ENCODE measurements at regions not wholly inside any gene's neighbourhood (a gene's known extent, or its start where the extent isn't known, plus 50 kb on each side); places are given as distances from the start of the nearest gene placed in this dataset.

GRCh38 chr2:22810602-22811001 is 574.4 kb upstream of the KLHL29 start:
- dilution Hi-C loops (cut with HindIII; ENCODE audit: low sequenced_read_pairs, unreplicated experiment): no loop called here
- no CpG with 5 or more reads among the region's 2 CpGs for WGBS, 2 experiments (ENCODE audit: extremely low coverage in 2 of 2, insufficient read length in 1 of 2)
- DNase-seq: no peak

More at GRCh38 chr2:22810602-22811001, 574.4 kb upstream of the KLHL29 start:
- no peaks in the 10 kb centered on the region for H4K20me1 ChIP-seq (ENCODE audit: insufficient read depth, low read length)
- no peaks in the 10 kb centered on the region for H3K36me3 ChIP-seq (ENCODE audit: control insufficient read depth, insufficient read depth, low read length)
- ChIA-PET CTCF (no interaction called here), POLR2A (ENCODE audit: unreplicated experiment) (no interaction called here)
- no peak overlapping the region for H2AK5ac ChIP-seq (ENCODE audit: low read depth, low read length)
- no peak overlapping the region for H2BK120ac ChIP-seq (ENCODE audit: low read depth, low read length)
- no peak overlapping the region for H3K27ac ChIP-seq (ENCODE audit: insufficient read depth, low read length)
- no peak overlapping the region for H3K9ac ChIP-seq (ENCODE audit: low read depth, low read length)
- H3K4me2 ChIP-seq (ENCODE audit: low read depth, low read length): no peak overlapping the region
- H3K56ac ChIP-seq (ENCODE audit: extremely low read depth, insufficient read depth, low read length): no peak overlapping the region
- in situ Hi-C loops (cut with MboI; ENCODE audit: low sequenced_read_pairs): no loop called here
- no peak overlapping the region for H3K4me3 ChIP-seq (ENCODE audit: insufficient read depth, low read depth, low read length)
- H3K27me3 ChIP-seq (ENCODE audit: control insufficient read depth, insufficient read depth, low read length): no peaks in the 10 kb centered on the region
- TF ChIP-seq MAFK (IDR thresholded peaks at IDR 0.05; ENCODE audit: low read depth, low read length) (no peak), NFE2L2 (IDR thresholded peaks at IDR 0.05; ENCODE audit: low read depth, low read length) (no peak), SMC3 (IDR thresholded peaks at IDR 0.05; ENCODE audit: low read depth, low read length) (no peak)
- H3K9me1 ChIP-seq (ENCODE audit: insufficient read depth, low read length): no peaks in the 10 kb centered on the region
- H4K8ac ChIP-seq (ENCODE audit: low read depth in 2 of 2, low read length in 2 of 2): no peak overlapping the region
- ATAC-seq (ENCODE audit: low read depth): no peak
- intact Hi-C loops (cut with micrococcal nuclease): no loop called here
- no peak overlapping the region for H3K23ac ChIP-seq (ENCODE audit: low read depth, low read length)
- no peak overlapping the region for H2BK5ac ChIP-seq (ENCODE audit: low read depth, low read length, poor library complexity, severe bottlenecking)
- BruUV-seq (replicated peaks): no TSS peak
- no peak overlapping the region for H2AFZ ChIP-seq (replicated peaks; ENCODE audit: low read length, poor library complexity)
- H3K4me1 ChIP-seq (ENCODE audit: control insufficient read depth, insufficient read depth, low read length): no peaks in the 10 kb centered on the region
- no peak overlapping the region for H2BK15ac ChIP-seq (ENCODE audit: low read depth, low read length)
- H2AK9ac ChIP-seq (replicated peaks; ENCODE audit: low read depth, low read length, poor library complexity): no peak overlapping the region
- H2BK20ac ChIP-seq (ENCODE audit: low read depth, low read length): no peak overlapping the region
- H4K5ac ChIP-seq (ENCODE audit: low read depth, low read length): no peak overlapping the region
- H4K91ac ChIP-seq (ENCODE audit: insufficient read depth, low read depth, low read length): no peak overlapping the region
- peaks cover 11% of the 10 kb centered on the region for H3K9me3 ChIP-seq (ENCODE audit: control insufficient read depth, insufficient read depth, low read length)
- no peak overlapping the region for H3K14ac ChIP-seq (replicated peaks; ENCODE audit: low read depth, low read length)
- H3K4ac ChIP-seq (ENCODE audit: low read depth, low read length): no peak overlapping the region
- H3K79me1 ChIP-seq (ENCODE audit: low read depth in 1 of 2, low read length in 2 of 2): no peaks in the 10 kb centered on the region
- H3K18ac ChIP-seq (ENCODE audit: low read depth, low read length): no peak overlapping the region

Measured in IMR-90 (cell line).